Activated gamma-delta T cell (primary cell): ENCODE measurements at regions not wholly inside any gene's neighbourhood (a gene's known extent, or its start where the extent isn't known, plus 50 kb on each side); places are given as distances from the start of the nearest gene placed in this dataset.

ENCODE experiments used
- DNase-seq: peaks from one replicate; lab custom pipeline; 2025; lab: John Stamatoyannopoulos, UW

- DNase-seq = no peak
Observed at GRCh38 chr2:175463589-175464310, 282.2 kb upstream of the ATP5MC3 start.

GRCh38 chr2:175463169-175463568 lies 281.7 kb upstream of the ATP5MC3 start:
- no peak for DNase-seq

- DNase-seq = no peak
Observed at GRCh38 chr2:175462246-175462645, 280.7 kb upstream of the ATP5MC3 start.

GRCh38 chr2:175461839-175462238 lies 280.3 kb upstream of the ATP5MC3 start:
- DNase-seq = no peak

GRCh38 chr2:175457895-175458448 lies 276.5 kb upstream of the ATP5MC3 start:
- no peak for DNase-seq

GRCh38 chr2:175454953-175455389 lies 273.5 kb upstream of the ATP5MC3 start:
- no peak for DNase-seq

- DNase-seq = no peak
Observed at GRCh38 chr2:175450029-175450760, 268.7 kb upstream of the ATP5MC3 start.

DNA sequence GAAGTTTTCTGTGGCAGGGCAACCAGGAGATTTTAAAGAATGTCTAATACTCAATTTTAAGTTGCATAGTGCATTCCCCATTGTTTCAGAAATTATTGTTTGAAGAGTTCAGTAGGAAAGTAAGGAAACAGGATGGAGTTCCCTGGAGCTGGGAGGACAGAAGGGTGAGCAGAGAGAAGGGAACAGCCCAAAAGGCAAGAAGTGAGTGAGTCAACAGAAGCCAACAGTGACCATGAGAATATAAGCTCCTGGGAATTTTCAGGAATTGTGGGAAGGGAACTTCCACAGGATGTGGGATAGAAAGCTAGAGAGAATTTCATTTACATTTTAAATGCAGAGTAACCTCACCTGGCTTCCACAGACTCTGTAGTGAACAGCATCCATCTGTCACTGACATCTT lies 268.1 kb upstream of the ATP5MC3 start:
- DNase-seq = no peak

DNA sequence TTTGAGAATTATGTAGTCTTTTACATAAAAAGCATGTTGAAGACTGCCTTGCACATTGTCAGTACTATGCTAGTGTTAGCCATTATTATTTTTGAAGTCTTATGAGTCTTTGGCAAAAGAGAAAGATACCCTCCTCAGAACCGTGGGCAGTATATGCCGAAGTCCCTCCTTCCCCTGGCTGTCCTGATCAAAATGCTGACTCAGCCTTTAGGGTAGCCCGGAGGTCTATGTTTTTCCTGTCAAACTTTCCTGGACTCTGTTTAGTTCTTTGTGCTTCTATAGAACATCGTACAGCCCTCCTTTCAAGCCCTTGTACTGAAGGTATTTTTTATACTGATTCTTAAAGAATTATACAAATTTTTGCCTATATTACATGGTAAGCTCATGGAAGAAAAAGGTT lies 264.7 kb upstream of the ATP5MC3 start:
- DNase-seq = no peak

- no peak for DNase-seq
Observed at GRCh38 chr2:175445281-175445680, 263.8 kb upstream of the ATP5MC3 start.

DNA sequence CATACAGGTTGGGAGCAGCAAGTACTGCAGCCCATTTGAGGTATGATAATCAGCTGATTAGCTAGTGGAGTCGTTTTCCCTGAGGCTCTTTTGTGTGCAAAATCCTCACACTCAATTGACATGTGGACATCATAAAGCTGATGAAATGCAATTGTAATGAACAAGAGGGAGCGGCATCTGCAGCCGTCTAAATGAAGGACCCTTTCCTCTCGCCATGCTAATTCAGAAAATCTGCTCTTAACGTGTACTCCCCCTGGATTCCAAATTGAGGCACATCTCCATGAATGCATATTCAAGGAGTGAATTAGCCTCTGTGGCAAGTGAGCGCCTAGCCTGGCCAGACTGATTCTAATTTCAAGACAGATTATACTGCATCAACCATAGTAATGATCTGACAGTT lies 260.9 kb upstream of the ATP5MC3 start:
- no peak for DNase-seq

DNA sequence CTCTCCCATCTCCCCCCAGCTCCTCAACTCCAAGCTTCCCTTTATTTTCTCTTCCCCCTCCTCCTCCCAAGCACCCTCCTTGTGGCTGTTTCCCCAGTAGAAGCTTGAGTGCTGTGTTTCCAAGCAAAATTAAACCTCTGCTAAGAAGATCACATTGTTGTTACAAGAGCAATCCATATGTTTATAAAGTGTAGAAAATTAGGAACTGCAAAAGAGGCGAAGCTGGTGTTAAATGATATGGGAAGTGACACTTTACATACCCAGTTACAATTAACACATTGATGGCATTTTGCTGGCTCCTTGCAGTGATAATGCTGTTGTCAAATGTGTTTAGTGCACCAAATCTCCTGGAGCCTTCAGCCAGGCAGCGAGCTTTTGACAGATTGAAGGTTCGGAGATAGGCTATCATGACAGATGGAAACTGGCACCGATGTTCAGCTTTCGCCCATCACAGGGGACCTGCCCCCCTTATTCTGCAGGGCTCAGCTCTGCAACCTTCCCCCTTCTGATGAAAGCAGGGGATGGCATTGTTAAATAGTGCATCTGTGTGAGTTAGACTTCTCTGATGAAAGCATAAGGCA lies 259.8 kb upstream of the ATP5MC3 start:
- no peak for DNase-seq

DNA sequence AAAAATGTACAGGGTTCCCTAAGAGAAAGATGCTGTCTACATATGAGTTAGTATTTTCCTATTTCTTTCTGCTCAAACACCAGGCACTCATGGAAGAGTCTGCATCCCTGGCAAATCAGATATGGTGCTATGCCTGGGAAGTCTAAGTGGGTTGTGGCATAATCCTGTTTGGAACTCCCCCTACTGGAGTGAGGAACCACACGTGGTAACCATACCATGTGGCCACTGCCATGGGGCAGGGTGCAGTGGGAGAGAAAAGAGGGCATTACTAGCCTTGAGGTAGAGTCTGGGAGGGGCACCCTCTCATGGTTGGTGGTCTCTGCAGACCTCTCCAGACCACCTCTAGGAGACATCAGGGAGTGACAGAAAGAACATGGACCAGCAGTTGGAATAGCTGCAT lies 257.9 kb upstream of the ATP5MC3 start:
- DNase-seq = no peak

DNA sequence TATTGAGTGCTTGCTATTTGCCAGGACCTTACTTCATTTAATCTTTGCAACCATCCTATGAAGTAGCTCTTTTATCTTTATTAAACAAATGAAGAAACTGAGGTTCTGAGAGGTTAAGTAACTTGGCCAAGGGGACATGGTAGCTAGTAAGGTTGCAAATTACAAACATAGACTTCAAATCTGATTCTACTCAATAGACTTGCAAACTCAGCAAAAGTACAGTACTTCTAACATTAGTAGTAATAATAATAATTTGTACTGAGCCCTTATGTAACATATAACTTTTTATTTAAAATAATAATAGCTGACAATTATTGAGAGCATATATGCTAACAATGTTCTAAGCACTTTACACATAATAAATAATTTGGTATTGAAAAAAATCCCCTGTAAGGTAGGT lies 255.7 kb upstream of the ATP5MC3 start:
- DNase-seq = no peak

GRCh38 chr2:175436076-175436475 lies 254.6 kb upstream of the ATP5MC3 start:
- no peak for DNase-seq

DNA sequence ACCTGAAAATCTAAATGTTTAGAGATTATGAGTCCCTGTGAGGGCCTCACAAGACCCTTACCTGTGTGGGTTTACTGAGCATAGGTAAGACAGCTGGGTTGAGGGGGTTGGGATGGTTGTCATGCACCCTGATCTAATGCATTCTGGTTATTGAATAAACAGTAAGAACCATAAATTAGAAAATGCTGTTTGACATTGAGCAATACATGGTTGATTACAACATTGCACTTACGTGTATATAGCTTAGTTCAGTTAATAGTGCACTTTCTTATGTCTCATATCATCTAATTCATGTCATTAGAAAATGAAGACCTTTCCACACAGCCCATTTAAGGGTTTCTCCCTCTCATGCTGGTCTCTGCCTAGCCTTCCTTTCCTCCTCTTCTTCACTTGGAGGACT lies 253.5 kb upstream of the ATP5MC3 start:
- no peak for DNase-seq

- DNase-seq = no peak
Observed at GRCh38 chr2:175432793-175433192, 251.3 kb upstream of the ATP5MC3 start.

DNA sequence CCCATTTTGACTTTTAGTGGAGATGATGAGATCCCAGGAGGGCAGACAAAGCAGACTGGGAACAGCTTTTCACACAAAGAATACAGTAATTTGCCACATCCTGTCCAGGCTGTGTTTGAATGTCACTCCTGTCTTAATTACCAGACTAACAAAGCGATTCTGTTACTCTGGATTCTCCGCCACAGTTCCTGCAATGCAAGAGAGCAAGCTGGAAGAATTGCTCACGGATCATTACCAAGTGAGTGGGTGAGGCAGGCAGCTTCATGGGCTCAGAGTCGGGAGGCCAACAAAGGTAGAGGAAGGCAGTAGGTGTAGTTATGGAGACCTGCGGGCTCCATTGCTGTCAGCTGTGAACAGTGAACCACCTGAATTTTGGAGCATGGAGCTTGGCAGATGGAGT lies 250.5 kb upstream of the ATP5MC3 start:
- DNase-seq = no peak

DNA sequence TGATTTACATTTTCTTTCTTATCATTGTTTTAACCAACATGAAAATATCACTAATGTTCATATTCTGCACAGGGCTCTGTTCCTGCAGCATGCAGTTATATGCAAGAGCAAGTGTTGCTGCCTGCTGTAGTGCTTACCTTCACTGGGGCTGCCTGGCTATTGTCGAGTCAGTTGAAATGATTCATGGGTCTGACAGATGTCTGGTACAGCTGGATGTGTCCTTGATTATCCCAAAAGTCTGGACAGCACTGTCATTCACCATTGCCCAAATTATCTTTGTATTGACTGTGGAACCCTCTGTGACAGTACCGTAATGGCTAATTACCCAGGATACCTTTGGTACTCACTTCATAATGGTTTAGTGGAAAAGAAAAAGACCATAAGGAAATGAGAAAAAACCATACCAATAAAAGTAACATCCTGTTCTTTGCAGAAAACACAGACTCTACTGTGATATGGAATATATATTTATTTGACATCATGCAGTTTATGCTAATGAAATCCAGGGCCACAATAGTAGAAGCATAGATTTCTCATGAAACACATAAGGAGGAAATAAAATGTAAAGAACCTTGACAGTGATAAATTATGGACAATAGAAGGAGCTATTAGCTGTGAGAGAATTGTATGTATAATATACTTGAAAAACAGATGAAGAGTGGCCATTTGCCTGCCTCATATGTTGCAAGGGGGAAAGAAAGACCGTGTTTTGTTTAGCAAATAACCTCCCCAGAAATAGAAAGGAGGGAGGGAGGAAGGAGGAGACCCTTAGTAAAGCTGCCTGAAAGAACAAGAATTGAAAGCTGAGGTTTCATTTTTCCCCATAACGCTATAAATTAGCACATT lies 249.8 kb upstream of the ATP5MC3 start:
- no peak for DNase-seq

- DNase-seq = no peak
Observed at GRCh38 chr2:175430236-175430635, 248.7 kb upstream of the ATP5MC3 start.

DNA sequence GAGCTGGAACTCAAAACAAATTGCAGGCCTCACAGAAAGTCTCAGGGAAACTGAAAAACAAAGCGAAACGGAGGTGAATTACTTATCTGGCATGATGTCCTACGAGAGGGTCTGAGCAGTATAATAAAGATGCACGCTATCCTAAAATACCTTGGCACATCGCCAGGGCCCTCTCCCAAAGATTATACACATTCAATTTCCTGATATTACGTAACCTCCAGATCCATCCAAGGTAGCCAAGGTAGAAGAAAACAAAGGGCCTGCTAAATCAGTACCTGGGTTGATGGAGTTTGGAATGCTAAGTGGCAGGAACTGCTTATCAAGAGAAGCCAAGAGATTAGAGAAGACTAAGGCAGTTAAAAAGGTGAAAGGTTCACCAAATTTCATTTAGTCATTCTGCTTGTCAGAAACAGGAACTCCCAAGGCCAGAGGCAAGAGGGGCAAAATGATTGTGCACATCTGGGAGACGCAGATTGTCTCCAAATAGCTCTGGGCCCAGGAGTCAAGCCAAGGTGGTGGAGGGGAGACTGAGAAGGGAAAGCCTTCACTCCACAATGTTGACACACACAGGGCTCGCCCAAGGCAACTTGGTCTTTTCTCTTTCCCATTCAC lies 236.8 kb upstream of the ATP5MC3 start:
- no peak for DNase-seq
